ENCODE measurements at regions not wholly inside any gene's neighbourhood (a gene's known extent, or its start where the extent isn't known, plus 50 kb on each side); places are given as distances from the start of the nearest gene placed in this dataset.

DNA sequence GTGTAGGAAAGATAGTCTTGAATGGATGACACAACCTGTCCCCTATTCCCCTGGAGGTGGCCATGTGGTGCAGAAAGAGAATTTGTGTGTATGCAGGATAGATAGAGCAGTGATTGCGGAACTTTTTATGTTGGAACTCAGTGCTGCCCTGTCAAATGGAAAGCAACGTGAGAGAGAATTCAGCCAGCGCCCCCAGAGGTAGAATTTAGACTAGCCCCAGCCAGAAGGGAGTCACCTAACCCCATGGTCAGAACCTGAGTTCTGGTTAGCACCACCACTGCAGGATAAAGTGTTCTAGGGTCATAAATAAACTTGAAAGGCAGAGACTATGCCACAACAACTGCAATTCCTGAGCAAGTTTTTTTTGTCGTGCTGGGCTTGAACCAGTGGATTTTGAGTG is 152.9 kb upstream of the GRIA4 start:
- TF ChIP-seq POLR2A (IDR thresholded peaks at IDR 0.05; ENCODE audit: low read depth, low read length) (no peak), TAF1 (IDR thresholded peaks at IDR 0.05; ENCODE audit: borderline replicate concordance, low read depth, low read length) (no peak)
